ENCODE measurements at regions not wholly inside any gene's neighbourhood (a gene's known extent, or its start where the extent isn't known, plus 50 kb on each side); places are given as distances from the start of the nearest gene placed in this dataset.
A peak's percentile ranks its signal among the peaks of the same experiment; 100 is the strongest.

DNA sequence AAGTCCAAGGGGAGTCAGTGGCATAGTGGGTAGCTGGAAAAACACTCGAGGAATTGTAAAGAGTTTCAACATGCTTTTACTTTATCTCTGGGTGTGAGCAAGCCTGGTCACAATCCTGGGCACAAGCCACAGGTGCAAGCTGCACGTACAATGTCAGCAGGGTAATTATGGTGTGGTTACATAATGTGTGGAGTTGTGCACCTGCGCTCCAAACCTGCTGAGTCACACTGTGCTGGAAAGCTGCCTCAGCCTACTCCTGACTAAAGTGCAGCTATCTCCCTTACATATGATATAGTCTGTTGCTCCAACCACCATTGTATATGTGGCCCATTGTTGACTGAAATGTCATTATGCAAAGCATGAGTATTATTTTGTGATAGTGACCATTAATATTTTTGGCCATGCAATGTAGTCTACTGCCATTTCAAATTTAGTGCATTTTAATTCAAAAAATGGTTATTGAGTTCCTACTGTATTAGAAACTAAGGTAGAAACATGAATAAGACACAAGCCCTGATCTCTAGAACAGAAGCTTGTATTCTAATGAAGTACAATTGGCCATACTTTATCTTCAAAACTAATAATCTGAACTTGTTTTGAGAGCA lies 160.9 kb upstream of the SLC30A5 start:
- FAIRE-seq (no peak), ATAC-seq (no peak), DNase-seq (ENCODE audit: low spot score) (no peak)
- CTCF ChIA-PET (ENCODE audit: low intra/inter-chr PET ratio, low total read pairs) = no interaction called here
- no peak for TF ChIP-seq ZIK1 (CRISPR knock-in tag; IDR thresholded peaks at IDR 0.05; ENCODE audit: borderline replicate concordance, low read depth)
- TF ChIP-seq, protein P1, sequence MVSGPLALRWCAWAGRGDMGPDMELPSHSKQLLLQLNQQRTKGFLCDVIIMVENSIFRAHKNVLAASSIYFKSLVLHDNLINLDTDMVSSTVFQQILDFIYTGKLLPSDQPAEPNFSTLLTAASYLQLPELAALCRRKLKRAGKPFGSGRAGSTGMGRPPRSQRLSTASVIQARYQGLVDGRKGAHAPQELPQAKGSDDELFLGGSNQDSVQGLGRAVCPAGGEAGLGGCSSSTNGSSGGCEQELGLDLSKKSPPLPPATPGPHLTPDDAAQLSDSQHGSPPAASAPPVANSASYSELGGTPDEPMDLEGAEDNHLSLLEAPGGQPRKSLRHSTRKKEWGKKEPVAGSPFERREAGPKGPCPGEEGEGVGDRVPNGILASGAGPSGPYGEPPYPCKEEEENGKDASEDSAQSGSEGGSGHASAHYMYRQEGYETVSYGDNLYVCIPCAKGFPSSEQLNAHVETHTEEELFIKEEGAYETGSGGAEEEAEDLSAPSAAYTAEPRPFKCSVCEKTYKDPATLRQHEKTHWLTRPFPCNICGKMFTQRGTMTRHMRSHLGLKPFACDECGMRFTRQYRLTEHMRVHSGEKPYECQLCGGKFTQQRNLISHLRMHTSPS (CRISPR knock-in tag; IDR thresholded peaks at IDR 0.05; ENCODE audit: low read depth) = no peak
- TF ChIP-seq DNMT1 (CRISPR knock-in tag; IDR thresholded peaks at IDR 0.05) = no peak
- TF ChIP-seq, protein P2, sequence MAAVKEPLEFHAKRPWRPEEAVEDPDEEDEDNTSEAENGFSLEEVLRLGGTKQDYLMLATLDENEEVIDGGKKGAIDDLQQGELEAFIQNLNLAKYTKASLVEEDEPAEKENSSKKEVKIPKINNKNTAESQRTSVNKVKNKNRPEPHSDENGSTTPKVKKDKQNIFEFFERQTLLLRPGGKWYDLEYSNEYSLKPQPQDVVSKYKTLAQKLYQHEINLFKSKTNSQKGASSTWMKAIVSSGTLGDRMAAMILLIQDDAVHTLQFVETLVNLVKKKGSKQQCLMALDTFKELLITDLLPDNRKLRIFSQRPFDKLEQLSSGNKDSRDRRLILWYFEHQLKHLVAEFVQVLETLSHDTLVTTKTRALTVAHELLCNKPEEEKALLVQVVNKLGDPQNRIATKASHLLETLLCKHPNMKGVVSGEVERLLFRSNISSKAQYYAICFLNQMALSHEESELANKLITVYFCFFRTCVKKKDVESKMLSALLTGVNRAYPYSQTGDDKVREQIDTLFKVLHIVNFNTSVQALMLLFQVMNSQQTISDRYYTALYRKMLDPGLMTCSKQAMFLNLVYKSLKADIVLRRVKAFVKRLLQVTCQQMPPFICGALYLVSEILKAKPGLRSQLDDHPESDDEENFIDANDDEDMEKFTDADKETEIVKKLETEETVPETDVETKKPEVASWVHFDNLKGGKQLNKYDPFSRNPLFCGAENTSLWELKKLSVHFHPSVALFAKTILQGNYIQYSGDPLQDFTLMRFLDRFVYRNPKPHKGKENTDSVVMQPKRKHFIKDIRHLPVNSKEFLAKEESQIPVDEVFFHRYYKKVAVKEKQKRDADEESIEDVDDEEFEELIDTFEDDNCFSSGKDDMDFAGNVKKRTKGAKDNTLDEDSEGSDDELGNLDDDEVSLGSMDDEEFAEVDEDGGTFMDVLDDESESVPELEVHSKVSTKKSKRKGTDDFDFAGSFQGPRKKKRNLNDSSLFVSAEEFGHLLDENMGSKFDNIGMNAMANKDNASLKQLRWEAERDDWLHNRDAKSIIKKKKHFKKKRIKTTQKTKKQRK (IDR thresholded peaks at IDR 0.05; ENCODE audit: low read length) = peak; percentile 39; the same call in 1 of the 2 replicates
- Histone ChIP-seq H3K4me2 (ENCODE audit: low read depth, low read length) (no peak overlapping the region), H3K27ac (ENCODE audit: extremely low read length, insufficient read depth, low read length) (no peak overlapping the region), H3K9ac (ENCODE audit: insufficient read depth, low read depth, low read length) (no peak overlapping the region), H3K9me3 (ENCODE audit: low read length) (peaks cover 20% of the 10 kb centered on the region), H3K27me3 (ENCODE audit: control insufficient read depth in 1 of 2, insufficient read depth in 2 of 2, low read length in 2 of 2) (no peaks in the 10 kb centered on the region), H3K79me2 (ENCODE audit: insufficient read depth, low read length) (no peaks in the 10 kb centered on the region), H3K36me3 (replicated peaks in 1 of 2; ENCODE audit: control insufficient read depth in 1 of 2, insufficient read depth in 2 of 2, low read length in 2 of 2) (no peaks in the 10 kb centered on the region), H2AFZ (ENCODE audit: low read length) (no peak overlapping the region), H4K20me1 (ENCODE audit: insufficient read depth, low read length) (no peaks in the 10 kb centered on the region), H3K4me1 (ENCODE audit: insufficient read depth, low read length) (no peaks in the 10 kb centered on the region), H3K4me3 (replicated peaks in 1 of 3; ENCODE audit: insufficient read depth in 1 of 3, low read depth in 2 of 3, low read length in 3 of 3) (no peak overlapping the region)
- WGBS (ENCODE audit: low lambda C conversion rate) = 0% methylated on average over 2 of the region's 3 CpGs
- in situ Hi-C loops (cut with HindIII; ENCODE audit: extremely low pct_ligation_motif_present, low pct_unique_long_range_greater_than_20kb) = no loop called here
- intact Hi-C loops (cut with micrococcal nuclease; ENCODE audit: unreplicated experiment) = no loop called here
- POLR2A ChIA-PET = no interaction called here
- BruUV-seq (replicated peaks) = no TSS peak

All from HepG2 (cell line).